ENCODE measurements at regions not wholly inside any gene's neighbourhood (a gene's known extent, or its start where the extent isn't known, plus 50 kb on each side); places are given as distances from the start of the nearest gene placed in this dataset.

- H3K27ac ChIP-seq (ENCODE audit: low read depth, low read length): no peak overlapping the region
- H3K79me1 ChIP-seq (ENCODE audit: low read depth, low read length): no peaks in the 10 kb centered on the region
- no peak overlapping the region for H2BK5ac ChIP-seq (ENCODE audit: low read depth, low read length)
- no peak overlapping the region for H2AK5ac ChIP-seq (ENCODE audit: low read depth, low read length)
- H3K23me2 ChIP-seq (ENCODE audit: low read depth, low read length): no peaks in the 10 kb centered on the region
- no peaks in the 10 kb centered on the region for H4K20me1 ChIP-seq (replicated peaks in 1 of 2; ENCODE audit: control insufficient read depth in 1 of 2, insufficient read depth in 2 of 2, low read length in 2 of 2)
- H3K56ac ChIP-seq (replicated peaks; ENCODE audit: insufficient read length, low read depth, low read length): no peak overlapping the region
- no peak overlapping the region for H3K4me3 ChIP-seq (ENCODE audit: extremely low read depth in 1 of 4, insufficient read depth in 2 of 4, low read depth in 3 of 4, low read length in 4 of 4)
- no peak overlapping the region for H2BK12ac ChIP-seq (ENCODE audit: low read depth, low read length)
- no peak overlapping the region for H2BK15ac ChIP-seq (ENCODE audit: low read length)
- no peaks in the 10 kb centered on the region for H3K79me2 ChIP-seq (ENCODE audit: control insufficient read depth in 1 of 2, insufficient read depth in 2 of 2, low read length in 2 of 2)
- H3K4me2 ChIP-seq (ENCODE audit: insufficient read depth in 1 of 2, low read depth in 2 of 2, low read length in 2 of 2): no peak overlapping the region
- WGBS, 2 experiments (ENCODE audit: extremely low coverage in 1 of 2, insufficient coverage in 1 of 2, insufficient read length in 1 of 2, insufficient replicate concordance in 2 of 2, low coverage in 1 of 2, low lambda C conversion rate in 2 of 2, missing lambda C conversion rate in 1 of 2): 92% methylated on average over 2 of the region's 2 CpGs; no CpG with 5 or more reads in 1 of the 2 experiments
- no peak overlapping the region for H3K18ac ChIP-seq (ENCODE audit: extremely low read depth, low read length)
- H4K8ac ChIP-seq (ENCODE audit: extremely low read depth, insufficient read depth, low read length): no peak overlapping the region
- H3K27me3 ChIP-seq (replicated peaks in 1 of 4; ENCODE audit: control insufficient read depth in 3 of 4, extremely low read depth in 1 of 4, insufficient read depth in 3 of 4, low read length in 3 of 4): no peaks in the 10 kb centered on the region
- H3K14ac ChIP-seq (ENCODE audit: insufficient read length): no peak overlapping the region
- H2BK120ac ChIP-seq (replicated peaks; ENCODE audit: low read depth, low read length): no peak overlapping the region
- ChIA-PET CTCF (ENCODE audit: partially characterized antibody) (interaction anchor here (1.4 to 2.5 kb wide), 2 partner anchors 10 to 45 kb away, joined by 4 to 20 read pairs; no protein-coding TSS in a partner anchor), POLR2A (ENCODE audit: partially characterized antibody) (no interaction called here)
- H3K4me1 ChIP-seq (replicated peaks in 1 of 4; ENCODE audit: control insufficient read depth in 3 of 4, insufficient read depth in 4 of 4, low read length in 3 of 4): peaks cover 0 to 5% (median 0%) of the 10 kb centered on the region in 4 experiments; a peak in 1 of 7 replicates
- H4K5ac ChIP-seq (ENCODE audit: insufficient read length, low read depth, low read length): no peak overlapping the region
- no peak overlapping the region for H3K9ac ChIP-seq (replicated peaks in 1 of 4; ENCODE audit: extremely low read depth in 1 of 4, low read depth in 3 of 4, low read length in 3 of 4)
- no peak overlapping the region for H3K23ac ChIP-seq (ENCODE audit: insufficient read length)
- FAIRE-seq (no peak), DNase-seq (ENCODE audit: low read depth in 1 of 2, low spot score in 2 of 2) (no peak)
- H3K4ac ChIP-seq (replicated peaks; ENCODE audit: insufficient read length, low read depth, low read length): no peak overlapping the region
- H2BK20ac ChIP-seq (ENCODE audit: low read length): no peak overlapping the region
- no peak overlapping the region for H2AFZ ChIP-seq (ENCODE audit: low read length)
- H4K91ac ChIP-seq (replicated peaks; ENCODE audit: insufficient read length, low read length): no peak overlapping the region
- no peaks in the 10 kb centered on the region for H3K36me3 ChIP-seq (ENCODE audit: control insufficient read depth in 2 of 4, insufficient read depth in 4 of 4, low read length in 3 of 4)
- H3K9me3 ChIP-seq (ENCODE audit: insufficient read depth in 2 of 2, low read depth in 1 of 2, low read length in 1 of 2): no peaks in the 10 kb centered on the region
- no peak for TF ChIP-seq SP2 (IDR thresholded peaks at IDR 0.05; ENCODE audit: low read length)
- no peak for TF ChIP-seq CEBPB (IDR thresholded peaks at IDR 0.05; ENCODE audit: low read depth, low read length)
- no peak for TF ChIP-seq TCF12 (IDR thresholded peaks at IDR 0.05; ENCODE audit: low read depth, low read length)
Observed at GRCh38 chr5:57659886-57660285, 177.3 kb upstream of the ACTBL2 start.

Data from H1 (cell line).